SJSA1 (cell line): ENCODE measurements at regions not wholly inside any gene's neighbourhood (a gene's known extent, or its start where the extent isn't known, plus 50 kb on each side); places are given as distances from the start of the nearest gene placed in this dataset.
"Not testable (repeated sequence)": the region's sequence is repeated elsewhere in the genome, so short reads cannot be mapped to it uniquely, and the experiment has no call there.

Experiments
- DNase-seq, 2 experiments: peaks; one replicate each; pipeline ENCODE4 v3.0.0-alpha.2; 2015 to 2020; ENCODE audit warnings: low spot score in 2 of 2, low read depth in 1 of 2
- H3K27ac ChIP-seq: fragments of 250-450 bp; sonication (Bioruptor Pico); 2 replicates; pipeline ENCODE4 v1.5.1; 2020; ENCODE audit warnings: mild to moderate bottlenecking, moderate library complexity
- H3K27me3 ChIP-seq: fragments of 250-450 bp; sonication (Bioruptor Pico); replicated peaks from 2 replicates; pipeline ENCODE4 v1.5.1; 2020; ENCODE audit warnings: mild to moderate bottlenecking, moderate library complexity
- H3K36me3 ChIP-seq: fragments of 250-450 bp; sonication (Bioruptor Pico); 2 replicates; pipeline ENCODE4 v1.5.1; 2020; ENCODE audit warnings: mild to moderate bottlenecking
- H3K4me1 ChIP-seq: fragments of 250-450 bp; sonication (Bioruptor Pico); replicated peaks from 2 replicates; pipeline ENCODE4 v1.6.1; 2021; ENCODE audit warnings: mild to moderate bottlenecking
- H3K4me3 ChIP-seq: fragments of 250-450 bp; sonication (Bioruptor Pico); 2 replicates; pipeline ENCODE4 v1.5.1; 2020; ENCODE audit warnings: mild to moderate bottlenecking
- H3K9me3 ChIP-seq: fragments of 250-450 bp; sonication (Bioruptor Pico); replicated peaks from 2 replicates; pipeline ENCODE4 v1.5.1; 2020; ENCODE audit warnings: mild to moderate bottlenecking

DNA sequence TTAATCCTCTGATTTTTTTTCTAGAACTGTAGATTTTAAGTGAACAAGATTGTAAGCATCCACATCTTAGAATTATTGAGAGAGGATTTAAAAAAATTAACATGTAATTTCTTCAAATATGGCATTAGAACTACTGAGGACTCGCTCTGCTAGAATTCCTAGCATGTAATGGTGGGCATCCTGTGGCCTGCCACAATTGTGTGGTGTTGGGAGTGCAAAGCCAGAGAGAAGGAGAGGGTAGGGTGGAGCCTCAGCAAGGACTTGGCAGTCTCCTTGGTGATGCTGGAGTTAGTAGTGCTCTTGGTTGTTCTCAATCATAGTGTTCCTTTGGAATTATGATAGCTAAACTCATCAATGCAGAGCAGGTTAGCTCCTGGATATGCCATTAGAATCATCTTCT is 443.9 kb upstream of the TBL1XR1 start:
- H3K4me3 ChIP-seq: no peak overlapping the region
- DNase-seq: no peak
- no peaks in the 10 kb centered on the region for H3K27me3 ChIP-seq
- no peaks in the 10 kb centered on the region for H3K36me3 ChIP-seq
- no peaks in the 10 kb centered on the region for H3K9me3 ChIP-seq
- H3K4me1 ChIP-seq: no peaks in the 10 kb centered on the region
- no peak overlapping the region for H3K27ac ChIP-seq

DNA sequence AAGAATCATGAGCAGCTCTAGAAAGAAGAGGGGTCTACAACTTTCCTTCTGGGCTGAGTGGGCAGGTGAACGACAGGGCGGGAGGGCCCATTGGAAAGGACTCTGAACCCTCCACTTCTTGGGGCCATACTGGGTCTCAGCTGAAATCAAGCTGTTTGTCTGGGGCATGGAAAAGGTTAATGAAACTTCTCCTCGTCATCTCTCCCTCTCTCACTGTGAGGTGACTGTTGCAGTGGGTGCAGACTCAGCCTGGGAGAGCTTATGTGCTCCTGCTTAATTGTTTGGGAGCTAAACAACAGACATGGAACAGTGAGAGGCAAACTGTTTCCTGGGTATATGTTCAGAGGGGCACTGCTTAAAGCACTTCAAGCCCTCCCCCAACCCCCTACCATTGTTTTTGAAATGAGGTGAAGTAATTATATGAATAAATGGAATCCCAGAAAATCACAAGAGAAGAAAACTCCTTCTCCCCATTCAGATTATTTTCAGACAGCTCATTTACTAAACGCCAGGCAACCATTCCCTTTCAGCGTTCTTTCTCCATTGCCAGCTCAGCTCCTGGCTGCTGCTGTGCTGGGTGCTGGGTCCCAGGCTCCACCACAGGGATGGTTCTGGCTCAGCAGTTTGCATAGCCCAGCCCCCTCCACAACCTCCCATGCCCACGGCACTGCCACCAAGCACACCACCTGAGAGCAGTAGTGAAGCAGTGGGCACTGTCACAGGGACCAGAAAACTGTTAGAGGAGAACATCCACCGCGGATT is 444.9 kb upstream of the TBL1XR1 start:
- Histone ChIP-seq H3K27me3 (no peaks in the 10 kb centered on the region), H3K36me3 (no peaks in the 10 kb centered on the region), H3K9me3 (no peaks in the 10 kb centered on the region), H3K27ac (no peak overlapping the region), H3K4me3 (no peak overlapping the region), H3K4me1 (no peaks in the 10 kb centered on the region)
- no peak for DNase-seq

DNA sequence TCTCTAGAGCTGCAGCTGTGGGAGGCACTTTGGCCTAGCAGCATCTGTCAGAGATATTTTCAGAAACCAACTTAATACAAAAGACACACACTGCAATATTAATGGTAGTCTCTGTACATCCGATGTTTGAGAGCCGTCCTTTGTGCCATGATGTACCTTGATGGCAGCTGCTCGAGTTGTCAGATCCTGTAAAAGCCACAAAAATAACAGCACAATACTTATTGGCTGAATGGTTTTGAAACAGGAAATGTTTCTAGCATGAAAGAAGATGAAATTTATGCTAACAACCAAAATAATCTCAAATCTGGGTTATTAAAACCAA is 445.5 kb upstream of the TBL1XR1 start:
- Histone ChIP-seq H3K36me3 (no peaks in the 10 kb centered on the region), H3K27me3 (no peaks in the 10 kb centered on the region), H3K9me3 (no peaks in the 10 kb centered on the region), H3K27ac (no peak overlapping the region), H3K4me1 (no peaks in the 10 kb centered on the region), H3K4me3 (no peak overlapping the region)
- no peak for DNase-seq

DNA sequence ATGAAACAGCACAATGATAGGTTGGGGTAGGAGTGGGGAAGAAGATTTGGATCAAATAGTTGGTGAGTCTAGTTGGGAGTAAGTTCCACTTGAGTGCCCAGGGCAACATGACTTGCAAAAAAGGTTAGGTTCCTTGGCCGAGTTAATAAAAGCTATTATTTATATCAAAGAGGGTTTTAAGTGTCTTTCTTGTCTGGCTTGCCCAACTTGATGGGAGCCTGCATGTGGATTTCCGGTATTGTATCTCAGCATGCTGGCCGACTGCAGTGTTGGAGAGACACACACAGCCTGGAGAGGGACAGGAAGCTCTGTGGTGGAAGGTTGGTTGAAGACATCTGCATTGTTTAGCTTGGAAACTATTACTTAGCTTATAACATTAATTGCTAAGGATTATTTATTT is 449.5 kb upstream of the TBL1XR1 start:
- no peak for DNase-seq
- Histone ChIP-seq H3K4me1 (no peaks in the 10 kb centered on the region), H3K27ac (no peak overlapping the region), H3K4me3 (no peak overlapping the region), H3K27me3 (no peaks in the 10 kb centered on the region), H3K9me3 (no peaks in the 10 kb centered on the region), H3K36me3 (no peaks in the 10 kb centered on the region)

DNA sequence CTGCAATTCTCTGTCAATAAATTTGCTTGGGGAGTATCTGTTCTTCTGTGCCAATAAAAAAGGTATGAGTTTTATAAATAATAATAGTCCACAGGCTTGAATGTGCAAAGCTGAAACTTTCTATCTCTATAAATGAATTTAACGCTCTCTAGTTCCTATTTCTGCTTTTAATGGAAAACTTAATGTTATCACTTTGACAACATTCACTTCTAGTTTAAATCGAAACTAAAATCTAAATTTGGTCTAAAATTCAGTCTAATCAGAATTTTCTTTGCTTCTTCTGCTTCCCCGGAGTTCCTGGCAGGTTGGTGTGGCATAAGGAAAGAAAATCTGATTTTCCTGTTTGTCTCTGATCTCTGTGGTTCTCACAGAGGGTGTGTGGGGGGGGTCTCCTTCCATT is 450.1 kb upstream of the TBL1XR1 start:
- no peak overlapping the region for H3K27ac ChIP-seq
- H3K4me1 ChIP-seq: no peaks in the 10 kb centered on the region
- DNase-seq: no peak
- H3K4me3 ChIP-seq: no peak overlapping the region
- H3K9me3 ChIP-seq: no peaks in the 10 kb centered on the region
- no peaks in the 10 kb centered on the region for H3K36me3 ChIP-seq
- no peaks in the 10 kb centered on the region for H3K27me3 ChIP-seq

DNA sequence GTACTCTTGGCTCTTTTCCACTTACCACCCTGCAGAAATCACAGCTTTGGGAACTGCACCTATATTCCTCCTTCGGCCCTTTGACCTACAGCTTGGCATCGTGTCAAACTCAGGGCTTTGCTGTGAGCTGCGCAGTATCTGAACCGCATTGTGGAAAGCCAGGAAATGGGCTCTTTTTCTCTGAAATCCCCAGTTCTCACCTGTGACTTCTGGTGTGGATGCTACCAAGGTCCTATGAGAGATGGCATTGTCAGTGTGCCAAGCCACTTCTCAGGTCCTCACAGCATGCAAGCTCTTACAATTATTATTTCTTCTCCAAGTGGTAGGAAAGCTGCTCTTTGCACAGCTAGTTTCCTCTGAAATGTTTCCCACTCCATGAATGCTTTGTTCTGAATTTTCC is 450.6 kb upstream of the TBL1XR1 start:
- no peaks in the 10 kb centered on the region for H3K4me1 ChIP-seq

DNA sequence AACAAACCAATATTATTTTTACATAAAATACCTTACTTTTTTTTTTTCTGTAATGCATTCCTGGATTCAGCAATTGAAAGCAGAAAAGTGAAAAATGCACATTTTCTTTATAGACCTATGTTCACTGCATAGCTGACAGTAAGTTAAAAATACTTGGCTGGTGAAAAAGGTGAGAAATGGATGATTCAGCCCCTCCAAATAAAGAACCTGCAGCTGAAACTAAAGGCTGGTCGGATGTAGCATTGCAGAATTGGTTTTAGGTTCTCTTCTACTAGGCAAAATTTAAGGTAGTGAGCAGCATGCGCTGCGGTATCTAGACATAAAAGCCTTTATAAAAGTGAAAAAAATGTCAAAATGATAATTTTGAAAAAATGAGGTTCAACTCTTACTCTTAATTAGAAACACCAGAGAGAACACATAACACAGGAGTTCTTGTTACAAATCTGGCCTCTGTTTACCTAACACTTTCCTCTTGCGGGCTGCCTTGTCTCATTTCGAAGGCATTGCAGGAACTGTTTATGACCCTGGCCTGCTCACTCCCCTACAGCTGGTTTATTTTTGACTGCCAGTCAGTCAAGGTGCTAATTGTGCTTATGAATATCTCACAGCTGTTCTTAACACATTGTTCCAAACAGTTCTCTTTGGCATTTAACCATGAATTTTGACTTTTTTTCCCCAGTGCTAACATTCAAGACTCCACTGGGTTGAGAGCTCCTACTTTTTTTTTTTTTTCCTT is 455.4 kb upstream of the TBL1XR1 start:
- Histone ChIP-seq H3K27ac (no peak overlapping the region), H3K4me3 (no peak overlapping the region), H3K4me1 (no peaks in the 10 kb centered on the region), H3K36me3 (no peaks in the 10 kb centered on the region), H3K9me3 (no peaks in the 10 kb centered on the region), H3K27me3 (no peaks in the 10 kb centered on the region)
- no peak for DNase-seq

More for the DNA sequence above, 450.6 kb upstream of the TBL1XR1 start:
- Histone ChIP-seq H3K36me3 (no peaks in the 10 kb centered on the region), H3K9me3 (no peaks in the 10 kb centered on the region), H3K4me3 (no peak overlapping the region), H3K27me3 (no peaks in the 10 kb centered on the region), H3K27ac (no peak overlapping the region)
- no peak for DNase-seq

DNA sequence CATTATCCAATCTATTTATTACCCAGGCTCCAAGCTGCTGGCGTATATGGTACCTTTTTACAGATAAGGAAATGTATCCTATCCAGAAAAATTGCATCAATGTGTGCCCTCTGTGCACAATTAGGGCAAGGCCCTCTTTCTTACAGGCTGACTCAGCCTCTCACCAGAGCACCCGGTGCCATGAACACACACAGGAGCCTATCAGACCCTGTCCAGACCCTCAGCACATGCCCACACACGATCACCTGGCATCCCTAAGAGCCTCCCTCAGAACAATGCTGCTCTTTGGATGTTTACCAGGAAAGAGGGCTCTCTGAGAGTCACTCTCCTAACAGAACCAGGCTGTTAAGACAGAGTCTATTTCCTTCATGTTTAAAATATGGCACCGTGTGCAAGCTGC is 460.0 kb upstream of the TBL1XR1 start:
- no peaks in the 10 kb centered on the region for H3K4me1 ChIP-seq
- no peaks in the 10 kb centered on the region for H3K9me3 ChIP-seq
- no peak overlapping the region for H3K4me3 ChIP-seq
- no peaks in the 10 kb centered on the region for H3K36me3 ChIP-seq
- H3K27ac ChIP-seq: no peak overlapping the region
- no peak for DNase-seq
- no peaks in the 10 kb centered on the region for H3K27me3 ChIP-seq

DNA sequence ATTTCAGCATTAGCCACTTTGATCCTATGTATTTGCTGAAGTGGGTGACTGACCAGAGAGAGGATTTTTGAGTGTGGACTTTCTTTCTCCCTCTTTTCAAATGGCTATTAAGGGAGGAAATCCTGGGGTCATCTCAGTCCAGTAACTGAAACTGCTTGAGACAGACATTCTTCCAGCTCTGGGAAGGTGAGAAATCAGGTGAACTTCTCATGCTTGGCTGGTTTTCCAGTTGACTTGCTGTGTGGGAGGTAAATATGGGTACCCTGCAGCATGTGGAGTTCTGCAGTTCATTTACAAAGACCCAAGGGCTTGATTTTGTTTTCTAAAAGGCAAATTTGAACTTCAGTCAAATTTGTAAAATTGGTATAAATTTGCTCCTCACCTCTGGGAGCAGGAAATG is 461.1 kb upstream of the TBL1XR1 start:
- Histone ChIP-seq H3K9me3 (no peaks in the 10 kb centered on the region), H3K27ac (no peak overlapping the region)
- DNase-seq: no peak

DNA sequence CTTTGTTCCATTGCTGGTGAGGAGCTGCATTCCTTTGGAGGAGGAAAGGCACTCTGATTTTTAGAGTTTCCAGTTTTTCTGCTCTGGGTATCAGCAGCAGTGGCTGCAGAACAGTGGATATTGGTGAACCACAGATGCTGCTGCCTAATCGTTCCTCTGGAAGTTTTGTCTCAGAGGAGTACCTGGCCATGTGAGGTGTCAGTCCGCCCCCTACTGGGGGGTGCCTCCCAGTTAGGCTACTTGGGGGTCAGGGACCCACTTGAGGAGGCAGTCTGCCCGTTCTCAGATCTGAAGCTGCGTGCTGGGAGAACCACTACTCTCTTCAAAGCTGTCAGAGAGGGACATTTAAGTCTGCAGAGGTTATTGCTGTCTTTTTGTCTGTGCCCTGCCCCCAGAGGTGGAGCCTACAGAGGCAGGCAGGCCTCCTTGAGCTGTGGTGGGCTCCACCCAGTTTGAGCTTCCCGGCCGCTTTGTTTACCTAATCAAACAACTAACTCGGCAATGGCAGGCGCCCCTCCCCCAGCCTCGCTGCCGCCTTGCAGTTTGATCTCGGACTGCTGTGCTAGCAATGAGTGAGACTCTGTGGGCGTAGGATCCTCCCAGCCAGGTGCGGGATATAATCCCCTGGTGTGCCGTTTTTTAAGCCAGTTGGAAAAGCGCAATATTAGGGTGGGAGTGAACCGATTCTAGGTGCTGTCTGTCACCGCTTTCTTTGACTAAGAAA is 467.3 kb upstream of the TBL1XR1 start:
- not testable (repeated sequence) for H3K27me3 ChIP-seq, DNase-seq, H3K4me3 ChIP-seq, H3K36me3 ChIP-seq, H3K4me1 ChIP-seq, H3K27ac ChIP-seq, H3K9me3 ChIP-seq

More for the DNA sequence above, 461.1 kb upstream of the TBL1XR1 start:
- H3K36me3 ChIP-seq: no peaks in the 10 kb centered on the region
- H3K4me3 ChIP-seq: no peak overlapping the region
- no peaks in the 10 kb centered on the region for H3K27me3 ChIP-seq
- no peaks in the 10 kb centered on the region for H3K4me1 ChIP-seq

DNA sequence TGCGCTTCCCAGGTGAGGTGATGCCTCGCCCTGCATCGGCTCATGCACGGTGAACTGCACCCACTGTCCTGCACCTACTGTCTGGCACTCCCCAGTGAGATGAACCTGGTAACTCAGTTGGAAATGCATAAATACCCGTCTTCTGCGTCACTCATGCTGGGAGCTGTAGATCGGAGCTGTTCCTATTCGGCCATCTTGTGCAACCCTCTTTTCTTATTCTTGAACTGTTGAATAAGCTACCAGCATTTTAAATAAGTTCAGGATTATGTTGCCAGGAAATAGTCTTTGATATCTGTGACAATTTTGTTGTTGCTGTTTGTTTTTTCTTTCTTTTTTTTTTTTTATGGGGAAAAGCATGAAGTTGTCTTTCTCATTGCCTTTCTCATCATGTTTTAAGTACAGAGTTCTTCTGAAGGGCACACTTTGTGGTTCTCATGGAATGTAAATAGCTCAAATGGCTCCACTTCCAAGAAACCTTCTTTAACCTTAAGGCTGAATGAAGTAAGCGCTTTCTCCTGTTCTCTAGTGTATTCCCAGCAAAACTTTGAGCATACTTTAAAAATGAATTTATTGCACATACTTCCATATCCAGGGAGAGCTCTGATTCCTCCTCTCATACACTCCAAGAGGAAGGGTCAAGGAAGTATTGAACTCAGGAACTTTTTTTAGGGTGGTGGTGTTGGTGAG is 468.0 kb upstream of the TBL1XR1 start:
- Histone ChIP-seq H3K27ac (no peak overlapping the region), H3K9me3 (no peaks in the 10 kb centered on the region)

DNA sequence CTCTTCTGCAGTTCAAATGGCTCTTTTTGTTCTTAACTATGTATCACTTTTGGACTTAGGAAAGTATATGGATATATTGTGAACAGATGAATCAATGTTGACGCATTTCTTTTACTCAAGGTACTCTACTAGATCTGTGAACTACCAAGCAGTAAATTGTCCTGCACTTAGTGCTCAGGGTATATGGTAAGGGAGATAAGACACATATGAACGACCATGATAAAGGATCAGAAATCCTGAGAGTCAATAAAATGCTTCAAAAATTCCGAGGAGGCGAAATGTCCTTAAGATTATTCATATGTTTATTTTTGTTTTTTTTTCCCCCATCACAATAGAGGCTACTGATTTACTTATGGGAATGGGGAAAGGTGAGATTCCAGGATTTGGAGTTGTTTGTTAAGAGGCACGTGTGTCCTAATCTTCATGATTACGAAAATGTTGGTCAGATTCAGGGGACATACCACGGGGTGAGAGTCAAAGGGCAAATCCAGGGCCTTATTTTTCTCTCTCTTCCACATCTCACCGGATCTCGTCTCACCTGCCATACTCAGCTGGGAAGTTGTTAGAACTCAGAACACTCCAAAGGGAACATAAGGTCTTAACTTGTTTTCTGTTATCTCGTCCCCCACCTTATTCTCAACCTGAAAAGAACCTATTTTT is 475.1 kb upstream of the TBL1XR1 start:
- no peak for DNase-seq
- no peak overlapping the region for H3K27ac ChIP-seq
- H3K36me3 ChIP-seq: no peaks in the 10 kb centered on the region
- H3K4me3 ChIP-seq: no peak overlapping the region
- peaks cover 16% of the 10 kb centered on the region for H3K4me1 ChIP-seq
- no peaks in the 10 kb centered on the region for H3K27me3 ChIP-seq
- H3K9me3 ChIP-seq: no peaks in the 10 kb centered on the region

More for the DNA sequence above, 468.0 kb upstream of the TBL1XR1 start:
- DNase-seq: no peak
- H3K27me3 ChIP-seq: no peaks in the 10 kb centered on the region
- H3K4me1 ChIP-seq: no peaks in the 10 kb centered on the region
- no peak overlapping the region for H3K4me3 ChIP-seq
- no peaks in the 10 kb centered on the region for H3K36me3 ChIP-seq

DNA sequence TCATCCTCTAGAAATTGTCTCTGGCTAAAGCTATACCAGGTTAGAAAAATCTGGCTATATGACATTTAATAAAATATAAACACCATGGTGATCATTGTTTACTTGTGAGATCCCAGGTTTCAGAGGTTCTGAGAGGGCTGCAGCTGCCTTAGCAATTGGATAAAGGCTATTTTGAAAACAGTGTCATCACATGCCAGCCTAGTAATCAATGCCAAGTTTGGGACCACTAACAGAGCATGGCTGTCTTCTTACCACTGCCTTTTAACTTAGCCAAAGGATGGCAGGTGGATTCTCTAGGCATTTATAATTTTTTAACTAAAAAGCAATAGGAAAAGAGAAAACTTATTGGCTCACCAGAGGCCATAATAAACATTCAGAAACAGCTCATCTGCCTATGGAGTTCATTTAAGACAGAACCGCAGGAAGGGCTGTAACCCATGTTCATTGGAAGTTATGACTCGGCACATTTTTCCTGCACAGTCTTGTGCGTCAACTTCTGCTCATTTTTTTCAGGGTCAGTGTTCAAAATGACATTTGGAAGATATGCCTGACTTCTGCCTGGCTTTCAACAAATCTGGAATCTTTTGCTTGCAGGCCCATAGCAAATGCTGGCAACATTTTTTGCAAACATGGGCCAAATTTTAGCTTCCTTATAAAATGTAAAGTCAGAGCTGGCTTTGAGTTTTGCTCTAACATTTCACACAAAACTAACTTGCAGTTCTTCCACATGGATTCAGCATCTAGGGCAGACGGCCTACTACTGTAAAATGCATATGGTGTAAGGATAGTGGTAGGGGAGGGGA is 476.0 kb upstream of the TBL1XR1 start:
- peaks cover 16% of the 10 kb centered on the region for H3K4me1 ChIP-seq
- H3K27ac ChIP-seq: no peak overlapping the region
- no peaks in the 10 kb centered on the region for H3K9me3 ChIP-seq
- no peak overlapping the region for H3K4me3 ChIP-seq
- H3K27me3 ChIP-seq: no peaks in the 10 kb centered on the region
- DNase-seq: no peak
- H3K36me3 ChIP-seq: no peaks in the 10 kb centered on the region
